HT1080 (cell line): ENCODE measurements at regions not wholly inside any gene's neighbourhood (a gene's known extent, or its start where the extent isn't known, plus 50 kb on each side); places are given as distances from the start of the nearest gene placed in this dataset.

Source experiments
- DNase-seq: peaks from one replicate; pipeline ENCODE4 v3.0.0-alpha.2; 2015; ENCODE audit warnings: low read depth

DNA sequence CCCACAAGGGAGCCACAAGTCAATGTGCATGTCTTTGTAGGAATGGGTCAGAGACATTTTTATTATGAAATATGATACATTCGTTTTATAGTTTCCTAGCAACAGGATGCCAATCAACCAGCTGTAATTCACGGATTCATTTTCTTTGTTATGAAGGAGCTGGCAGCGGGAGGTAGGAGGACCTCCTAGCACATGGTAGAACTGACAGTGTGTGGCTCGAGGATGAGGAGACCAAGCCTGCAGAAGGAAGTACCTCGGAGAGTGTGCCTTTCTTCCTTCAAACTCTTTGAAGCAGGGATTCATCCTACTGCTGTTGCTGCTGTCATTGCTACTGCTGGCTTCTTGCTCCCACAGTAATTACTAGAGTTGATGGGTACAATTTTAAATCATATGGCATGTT is 504.8 kb upstream of the KLHL29 start:
- DNase-seq, result peak; percentile 15

DNA sequence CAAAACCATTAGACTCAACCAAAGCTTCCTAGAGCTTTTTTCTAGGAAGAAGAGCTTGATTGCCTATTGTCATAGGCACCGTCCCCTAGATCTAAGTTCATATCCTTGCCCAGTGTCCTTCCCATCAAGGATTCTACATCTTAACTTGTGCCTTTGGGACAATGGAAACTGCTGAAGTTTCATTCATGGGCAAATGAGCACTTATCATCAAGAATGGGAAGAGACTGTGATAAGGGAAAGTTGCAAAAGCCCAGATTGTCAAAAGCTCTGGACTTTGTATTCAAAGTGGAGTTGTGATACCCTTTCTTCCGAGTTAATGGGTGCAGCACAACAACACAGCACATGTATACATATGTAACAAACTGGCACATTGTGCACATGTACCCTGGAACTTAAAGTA is 503.0 kb upstream of the KLHL29 start:
- DNase-seq, result no peak

DNA sequence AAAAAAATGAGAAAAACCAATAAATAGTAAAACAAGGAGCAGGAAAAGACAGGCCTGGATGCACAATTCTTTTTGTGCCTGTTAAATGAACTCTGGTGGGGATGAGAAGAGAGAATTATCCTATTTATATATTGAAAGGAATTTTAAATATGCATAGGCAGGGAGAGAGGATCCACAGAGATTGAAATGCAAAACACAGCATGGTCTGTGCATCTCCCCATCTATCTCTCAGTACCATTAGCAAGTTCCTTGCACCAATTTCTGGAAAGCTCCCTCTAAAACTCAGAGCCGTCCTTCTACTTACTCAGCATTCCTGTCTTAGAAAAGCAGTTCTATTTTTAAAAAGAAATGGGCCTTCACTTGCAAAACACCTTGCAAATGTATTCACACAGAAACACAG is 502.3 kb upstream of the KLHL29 start:
- no peak for DNase-seq

DNA sequence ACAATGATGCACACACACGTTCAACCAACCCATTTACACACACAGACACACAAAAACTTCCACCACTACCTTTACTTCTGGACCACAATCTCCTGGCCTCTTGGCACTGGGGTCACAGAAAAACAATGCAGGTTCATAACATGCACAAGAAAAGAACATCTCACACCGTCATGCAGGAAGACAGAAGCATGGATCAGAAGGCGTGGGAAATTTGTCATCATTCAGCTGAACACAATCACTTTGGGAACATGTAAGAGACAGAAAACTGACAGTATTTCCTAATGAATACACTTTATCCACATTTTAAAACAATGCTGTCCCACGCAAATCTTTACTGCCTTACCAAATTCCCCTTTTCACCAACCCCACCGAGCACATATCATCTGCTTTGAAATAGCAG is 501.9 kb upstream of the KLHL29 start:
- no peak for DNase-seq

DNA sequence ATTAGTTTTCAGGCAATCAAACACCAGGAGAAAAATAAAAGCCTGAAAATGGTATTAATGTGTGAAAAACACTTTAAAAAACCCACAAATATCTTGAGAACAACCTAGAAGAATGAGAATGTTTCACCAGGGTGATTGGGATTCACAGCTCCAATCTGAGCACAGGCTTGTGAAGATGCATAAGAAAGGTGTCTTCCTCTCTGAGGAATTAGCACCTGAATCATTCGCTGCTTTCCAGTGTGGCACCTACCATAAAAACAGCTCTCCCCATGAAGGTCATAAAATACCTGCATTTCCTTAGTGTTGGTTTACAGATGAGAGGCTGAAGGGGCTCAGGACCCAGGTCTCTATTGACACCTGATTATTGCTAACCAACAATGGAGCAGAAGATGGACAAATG is 499.7 kb upstream of the KLHL29 start:
- no peak for DNase-seq

DNA sequence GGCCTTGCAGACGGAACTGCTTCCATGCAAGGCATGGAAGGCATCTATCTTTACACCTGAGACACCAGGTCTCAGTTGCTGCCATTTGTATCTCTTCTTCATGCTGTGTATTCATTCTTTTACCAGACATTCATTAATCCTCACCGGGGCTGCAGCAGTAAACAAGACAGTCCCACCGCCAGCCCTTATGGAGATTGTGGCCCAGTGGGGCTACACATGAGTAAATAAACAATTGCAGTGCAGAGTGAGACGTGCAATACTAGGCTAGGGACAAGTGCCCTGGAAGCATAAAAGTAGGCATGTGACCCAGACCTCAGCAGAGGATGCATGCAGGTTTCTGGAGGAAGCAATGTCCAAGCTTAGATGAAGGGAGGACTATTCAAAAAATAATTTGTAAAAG is 497.6 kb upstream of the KLHL29 start:
- no peak for DNase-seq

DNA sequence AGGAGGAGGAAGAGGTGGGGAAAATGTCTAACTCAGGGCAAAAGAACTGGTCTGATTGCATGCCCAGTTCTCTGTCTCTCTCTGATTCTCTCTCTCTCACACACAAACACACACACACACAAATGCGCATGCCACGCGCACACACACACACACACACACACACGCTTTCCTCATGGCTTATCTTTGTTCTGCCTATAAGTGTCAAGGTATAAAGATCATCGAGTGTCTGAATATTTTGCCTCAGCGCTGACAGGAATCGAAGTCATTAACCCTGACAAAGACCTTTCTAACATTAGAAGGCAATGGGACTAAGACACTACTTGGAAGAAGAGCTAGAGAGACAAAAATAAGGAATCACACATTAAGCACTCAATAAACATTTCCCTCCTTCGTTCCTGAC is 497.1 kb upstream of the KLHL29 start:
- no peak for DNase-seq

DNA sequence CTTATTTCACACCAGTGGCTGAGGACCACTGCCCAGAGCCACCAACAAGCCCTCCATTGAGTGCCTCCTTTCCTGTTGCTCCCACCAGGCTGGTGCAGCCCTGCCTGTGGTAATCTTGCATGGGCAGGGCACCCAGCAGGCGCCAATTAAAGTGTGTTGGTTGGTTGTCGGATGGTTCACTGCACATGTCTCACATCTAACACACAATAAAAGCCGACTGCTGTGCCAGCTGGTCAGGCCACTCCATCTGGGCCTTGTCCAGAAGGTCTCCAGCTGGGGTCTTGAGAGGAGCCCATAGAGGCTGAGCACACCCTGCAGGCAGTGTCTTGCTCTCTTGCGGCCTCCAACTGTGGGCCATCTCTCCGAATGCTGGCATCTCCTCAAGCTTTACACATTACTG is 494.8 kb upstream of the KLHL29 start:
- DNase-seq, result no peak

DNA sequence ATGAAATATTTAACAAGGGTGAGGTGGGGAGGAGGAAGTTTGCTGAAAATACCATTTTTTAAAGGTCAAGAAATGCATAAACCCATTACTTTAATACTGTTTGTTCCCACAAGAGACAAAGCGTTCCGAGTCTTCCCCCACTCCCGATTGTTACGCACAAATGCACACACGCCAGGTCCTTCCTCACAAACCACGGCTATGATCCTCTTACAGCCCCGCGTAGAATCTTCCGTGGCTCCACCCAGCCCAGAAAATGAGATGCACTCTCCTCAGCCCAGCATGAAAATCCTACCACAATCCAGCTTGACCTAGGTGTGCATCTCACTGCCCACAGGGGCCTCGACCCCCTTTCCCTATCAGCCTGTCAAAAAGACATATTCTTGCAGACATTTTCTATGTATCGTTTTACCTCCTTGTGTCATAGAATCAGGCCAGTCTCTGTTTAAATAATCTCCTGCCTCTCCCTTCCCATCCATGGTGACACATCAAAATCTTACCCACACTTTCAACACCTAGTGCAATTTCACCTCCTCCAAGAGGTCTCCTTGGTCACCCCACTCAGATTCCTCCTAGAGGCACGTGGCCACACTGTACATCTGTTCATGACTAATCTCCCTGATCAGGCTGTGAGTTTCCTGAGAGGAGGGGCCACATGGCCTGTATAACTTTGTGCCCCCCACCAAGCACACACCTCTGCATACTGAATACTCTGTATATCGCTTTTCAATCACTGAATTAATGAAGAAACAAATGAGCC is 491.0 kb upstream of the KLHL29 start:
- peak; percentile 86 for DNase-seq

DNA sequence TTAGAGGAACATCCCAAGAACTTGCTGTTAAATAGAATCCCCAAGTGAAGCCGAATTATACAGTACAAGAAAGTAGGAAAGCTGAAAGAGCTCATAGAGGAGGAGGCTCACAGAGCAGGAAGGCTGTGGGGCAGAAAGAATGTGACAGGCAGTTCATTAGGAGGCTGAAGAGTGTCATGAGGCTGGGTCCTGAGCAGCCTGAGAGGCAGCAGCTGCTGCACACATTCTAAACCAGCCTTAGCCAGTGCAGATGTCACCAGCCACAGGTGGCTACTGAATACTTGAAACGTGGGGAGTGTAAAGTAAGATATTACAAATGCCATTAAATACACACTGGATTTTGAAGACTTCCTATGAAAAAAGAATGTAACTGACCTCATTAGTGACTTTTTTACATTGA is 490.2 kb upstream of the KLHL29 start:
- no peak for DNase-seq

DNA sequence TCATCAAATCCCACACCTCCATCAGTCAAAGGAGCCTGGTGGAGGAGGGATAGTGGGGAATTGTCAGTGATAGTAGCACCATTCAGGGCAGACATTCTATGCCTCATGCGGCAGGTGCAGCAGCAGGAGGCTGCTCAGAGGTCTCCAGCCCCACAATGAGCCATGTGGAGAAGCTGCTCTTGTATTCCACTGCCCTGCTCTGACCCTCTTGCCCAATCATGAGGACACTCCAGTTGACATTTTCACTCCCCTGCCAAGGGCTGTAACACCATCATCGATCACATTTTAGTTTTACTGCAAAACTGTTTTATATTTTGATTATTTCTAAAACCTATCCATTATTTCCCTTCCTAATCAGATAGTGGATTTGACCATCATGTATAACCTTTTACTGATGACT is 487.6 kb upstream of the KLHL29 start:
- DNase-seq, result no peak

DNA sequence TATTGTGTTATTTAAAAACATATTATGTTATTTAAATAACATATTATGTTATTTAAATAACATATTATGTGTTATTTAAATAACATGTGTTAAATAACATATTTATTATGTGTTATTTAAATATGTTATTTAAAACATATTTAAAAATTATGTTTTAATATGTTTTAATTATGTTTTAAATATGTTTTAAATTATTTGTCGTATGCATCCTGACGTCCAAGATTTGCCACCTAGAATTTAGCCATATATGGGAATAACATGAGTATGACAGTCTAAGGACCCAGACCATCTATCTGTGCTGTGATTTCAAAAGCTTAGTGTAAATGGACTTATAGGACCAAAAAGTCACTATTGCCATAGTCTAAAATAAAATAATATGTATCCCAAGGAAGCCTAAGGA is 484.3 kb upstream of the KLHL29 start:
- no peak for DNase-seq

DNA sequence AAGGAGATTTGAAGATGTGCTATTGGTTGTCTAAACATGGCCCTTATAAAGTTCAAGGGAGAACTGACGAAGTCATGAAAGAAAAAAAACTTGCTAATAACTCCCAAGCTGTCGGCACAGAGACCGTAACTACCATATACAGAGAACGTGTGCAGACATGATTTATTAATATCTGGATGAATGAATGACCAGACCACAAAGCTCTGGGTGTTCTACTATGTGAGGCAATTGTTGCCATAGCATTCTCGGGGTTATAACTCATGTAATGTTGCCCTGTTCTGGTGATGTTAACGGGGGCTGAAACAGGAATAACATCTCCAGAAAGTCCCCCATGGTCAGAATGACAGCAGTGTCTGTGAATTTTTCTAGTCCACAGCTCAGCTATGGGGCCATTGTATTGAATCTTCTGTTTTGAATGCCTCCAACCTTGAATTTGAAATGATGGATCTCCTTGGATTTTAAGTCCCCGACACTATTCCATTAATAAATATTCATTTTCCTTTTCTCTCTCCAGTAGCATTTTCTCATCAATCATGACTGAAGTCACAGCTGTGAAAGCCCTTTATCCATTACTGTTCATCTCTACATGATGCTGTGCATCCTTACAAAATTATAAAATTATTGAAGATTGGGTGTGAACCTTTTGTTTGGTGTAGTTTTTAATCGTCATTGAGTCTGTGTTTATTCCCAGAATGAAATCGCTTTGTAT is 483.4 kb upstream of the KLHL29 start:
- DNase-seq, result no peak

DNA sequence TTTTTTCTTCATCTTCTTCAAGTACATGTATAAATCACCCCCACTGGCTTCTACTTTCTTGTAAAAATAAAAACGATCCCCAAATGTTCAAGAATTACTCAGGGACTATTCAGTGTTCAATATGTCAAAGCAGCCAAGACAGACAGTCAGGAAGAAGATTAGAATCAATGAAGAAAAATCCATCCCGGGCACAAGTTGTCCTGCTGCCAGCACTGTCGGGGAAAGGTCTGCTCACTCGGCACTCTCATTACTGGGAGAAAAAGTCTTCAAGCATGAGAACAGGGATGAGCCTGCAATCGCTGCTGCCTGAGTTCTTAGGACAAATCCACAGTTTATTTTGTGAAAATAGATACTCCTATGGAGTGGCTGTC is 482.8 kb upstream of the KLHL29 start:
- DNase-seq, result no peak

DNA sequence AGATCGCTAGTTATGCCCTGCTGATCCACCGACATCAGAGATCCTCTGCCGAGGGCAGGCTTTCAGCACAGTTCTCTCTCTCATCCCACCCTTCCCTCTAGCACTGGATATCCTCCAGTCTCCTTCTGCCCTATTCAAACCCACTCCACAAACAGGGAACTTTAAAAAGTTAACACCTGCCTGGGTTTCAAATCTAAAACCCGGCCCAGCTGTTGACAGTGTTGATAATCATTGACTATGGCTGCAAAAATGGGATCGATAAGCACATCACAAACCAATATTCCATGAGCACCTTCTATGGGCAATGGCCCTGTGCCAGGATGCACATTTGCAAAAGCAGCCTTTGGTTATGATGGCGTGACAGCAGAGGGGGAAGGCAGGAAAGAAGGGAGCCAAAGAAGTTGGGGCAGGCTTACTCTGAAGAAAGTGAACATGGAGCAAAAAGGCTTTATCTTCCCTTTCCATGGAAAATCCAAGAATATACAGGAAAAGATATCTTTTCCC is 482.3 kb upstream of the KLHL29 start:
- DNase-seq, result no peak

DNA sequence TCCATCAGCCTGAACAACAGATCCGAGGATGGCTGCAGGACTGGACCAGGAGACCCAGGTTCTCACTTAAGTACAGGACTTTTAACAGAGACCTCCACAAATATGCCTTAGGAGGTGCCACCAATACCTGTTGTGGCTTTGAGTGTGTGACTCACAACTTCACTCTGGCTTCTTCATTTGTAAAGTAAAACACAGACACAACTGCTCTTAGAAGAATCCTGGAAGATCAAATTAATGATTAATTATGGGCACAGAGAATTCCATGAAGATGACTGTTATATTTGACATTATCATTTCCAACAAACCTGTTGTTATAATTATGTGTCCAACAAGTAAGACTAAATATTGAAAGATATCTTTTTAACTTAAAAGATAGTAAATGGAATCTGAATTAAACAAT is 481.4 kb upstream of the KLHL29 start:
- no peak for DNase-seq

DNA sequence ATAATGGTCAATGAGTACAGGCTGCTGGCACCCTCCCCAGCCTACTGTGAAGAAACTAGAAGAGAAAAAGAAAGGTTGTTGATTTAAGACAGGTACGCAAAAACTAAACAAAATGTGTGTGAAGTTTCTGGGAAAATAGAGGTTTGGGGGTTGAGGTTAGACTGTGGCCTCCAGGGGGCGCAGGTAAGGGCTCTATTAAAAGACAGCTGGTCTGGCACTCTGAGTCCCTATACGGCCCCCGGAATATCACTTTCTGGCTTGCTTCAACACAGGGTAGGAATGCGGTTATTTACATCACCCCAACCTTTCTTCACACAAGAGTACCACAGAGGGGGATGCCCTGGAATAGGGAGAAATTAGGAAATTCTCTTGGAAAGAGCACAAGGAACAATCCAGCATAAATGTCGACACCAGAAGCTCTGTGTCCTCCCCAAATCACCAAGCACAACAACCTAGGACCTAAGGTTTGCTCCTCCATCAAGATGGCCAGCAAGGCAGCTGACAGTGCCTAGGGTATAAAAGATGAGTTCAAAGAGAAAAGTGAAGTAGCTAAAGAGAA is 480.8 kb upstream of the KLHL29 start:
- DNase-seq, result peak; percentile 36

DNA sequence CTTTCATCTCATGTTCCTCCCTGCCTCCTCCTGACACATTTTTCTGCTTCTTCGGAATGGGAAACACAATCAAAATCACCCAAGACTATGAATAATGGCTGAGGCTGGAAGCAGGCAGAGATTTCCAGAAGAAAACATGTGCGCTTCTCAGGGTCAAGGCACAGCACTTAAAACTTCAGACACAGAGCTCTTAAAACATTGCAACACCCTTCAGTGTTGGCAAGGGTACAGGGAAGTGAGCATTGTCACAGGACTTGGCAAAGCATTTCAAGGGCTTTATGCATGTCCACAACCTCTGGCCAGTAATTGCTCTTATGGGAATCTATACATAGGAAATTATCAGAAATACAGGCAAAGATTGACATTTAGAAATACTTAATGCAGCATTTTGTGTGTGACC is 477.6 kb upstream of the KLHL29 start:
- DNase-seq, result no peak

DNA sequence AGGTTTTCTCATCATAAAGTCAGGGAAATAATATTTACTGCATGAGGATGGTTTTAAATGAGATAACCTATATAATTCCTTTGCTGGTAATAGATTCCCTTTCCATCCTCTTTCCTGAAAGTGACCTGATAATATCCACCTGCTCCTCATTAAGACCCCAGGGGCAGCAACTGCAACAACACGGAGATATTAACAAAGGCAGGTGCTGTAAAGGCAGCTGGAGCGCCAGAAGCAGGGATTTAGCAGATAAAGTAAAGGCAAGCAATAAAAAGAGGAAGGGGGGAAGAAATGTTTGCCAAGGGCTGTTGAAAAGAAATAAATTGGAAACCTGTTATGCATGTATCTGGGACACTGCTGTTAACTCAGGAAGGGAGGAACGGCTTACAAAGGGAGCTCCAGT is 472.6 kb upstream of the KLHL29 start:
- DNase-seq, result no peak

DNA sequence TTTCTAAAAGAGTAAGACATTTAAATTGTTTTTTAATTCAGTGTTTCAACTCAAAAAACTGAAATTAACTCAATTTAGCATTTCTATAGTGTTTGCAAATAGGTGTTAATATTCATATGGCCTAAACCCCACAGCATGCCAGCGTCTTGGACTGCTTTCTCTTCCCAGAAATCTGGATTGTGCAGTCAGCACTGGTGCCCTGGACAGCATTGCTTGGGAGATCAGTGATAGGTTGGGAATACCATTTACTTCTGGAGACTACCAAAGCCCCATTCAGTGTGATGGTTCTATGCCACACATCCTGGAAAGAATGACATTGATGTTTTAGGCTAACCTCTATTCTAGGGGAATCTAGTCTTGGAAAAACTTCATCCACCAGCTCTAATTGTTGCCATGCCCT is 455.0 kb upstream of the KLHL29 start:
- no peak for DNase-seq

DNA sequence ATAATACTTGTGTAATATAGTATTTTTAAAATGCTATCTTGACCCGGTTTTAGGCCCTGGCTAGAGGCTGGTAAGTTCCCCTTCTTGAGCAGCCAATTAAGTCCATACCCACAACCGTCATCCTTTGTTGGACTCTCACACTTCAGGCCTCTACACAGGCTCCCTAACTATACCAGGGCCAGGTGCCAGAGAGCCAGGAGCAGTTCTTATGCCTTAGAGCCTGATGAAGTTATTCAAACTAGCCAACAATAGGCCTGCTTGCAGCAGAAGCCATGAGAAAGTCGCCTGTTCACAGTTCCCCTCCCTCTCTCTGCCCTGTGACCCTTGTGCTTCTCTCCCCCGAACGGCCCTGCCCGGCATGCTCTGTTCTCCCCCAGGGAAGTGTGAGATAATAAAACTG is 454.2 kb upstream of the KLHL29 start:
- no peak for DNase-seq

DNA sequence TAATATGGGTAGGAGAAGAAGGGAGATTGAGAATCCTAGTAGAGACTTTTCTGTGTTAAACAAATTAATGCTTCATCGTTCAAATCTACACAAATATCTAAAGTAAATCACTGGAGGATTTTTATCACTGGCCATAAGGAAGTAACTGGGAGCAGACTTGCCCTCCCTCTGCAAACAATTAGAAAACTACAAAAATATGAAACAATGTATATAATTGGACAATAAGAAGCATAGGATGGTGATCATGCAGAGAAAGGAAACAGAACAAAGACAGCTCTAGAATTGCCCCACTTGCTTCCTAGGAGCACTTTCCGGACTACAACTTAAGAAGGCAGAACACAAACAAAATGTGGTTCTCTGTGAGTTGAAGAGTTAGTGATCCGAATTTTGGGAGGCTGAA is 452.7 kb upstream of the KLHL29 start:
- no peak for DNase-seq

DNA sequence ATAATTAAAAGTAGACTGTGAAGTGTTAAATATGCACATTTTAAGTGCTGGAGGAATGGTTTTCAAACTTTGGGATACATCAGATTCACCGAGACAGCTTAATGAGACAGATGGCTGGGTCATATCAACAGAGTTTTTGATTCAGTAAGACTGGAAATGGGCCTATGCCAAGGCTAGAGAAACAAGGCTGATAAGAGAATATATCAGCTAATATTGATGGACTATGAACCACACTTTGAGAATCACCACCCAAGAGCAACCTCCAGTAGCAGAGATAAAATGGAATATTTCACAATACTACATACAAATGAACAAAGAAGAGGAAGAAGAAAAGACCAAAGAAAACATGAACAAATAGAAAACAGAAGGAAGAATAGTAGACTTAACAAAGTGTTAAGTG is 450.2 kb upstream of the KLHL29 start:
- DNase-seq, result no peak
